Glutamatergic neuron (in vitro differentiated cells): ENCODE measurements at regions not wholly inside any gene's neighbourhood (a gene's known extent, or its start where the extent isn't known, plus 50 kb on each side); places are given as distances from the start of the nearest gene placed in this dataset.

Experiments used
- DNase-seq: peaks from one replicate; pipeline ENCODE4 v3.0.0; 2022
- H3K27ac Mint-ChIP-seq: one replicate; pipeline ENCODE4 v1.8.0; 2020; ENCODE audit warnings: mild to moderate bottlenecking, mixed read lengths, inconsistent platforms; ENCODE audit not compliant: unreplicated experiment
- H3K27me3 Mint-ChIP-seq: one replicate; pipeline ENCODE4 v1.8.0; 2020; ENCODE audit warnings: mild to moderate bottlenecking, moderate library complexity, mixed read lengths, inconsistent platforms; ENCODE audit not compliant: unreplicated experiment
- H3K36me3 Mint-ChIP-seq: one replicate; pipeline ENCODE4 v1.8.0; 2020; ENCODE audit warnings: mild to moderate bottlenecking, mixed read lengths, inconsistent platforms; ENCODE audit not compliant: unreplicated experiment
- H3K4me1 Mint-ChIP-seq: one replicate; pipeline ENCODE4 v1.8.0; 2020; ENCODE audit warnings: mild to moderate bottlenecking, low read depth, mixed read lengths, inconsistent platforms; ENCODE audit not compliant: unreplicated experiment
- H3K4me3 Mint-ChIP-seq: one replicate; pipeline ENCODE4 v1.8.0; 2020; ENCODE audit warnings: mild to moderate bottlenecking, mixed read lengths, inconsistent platforms; ENCODE audit not compliant: unreplicated experiment
- H3K9me3 Mint-ChIP-seq: one replicate; pipeline ENCODE4 v1.8.0; 2020; ENCODE audit warnings: mild to moderate bottlenecking, moderate library complexity, mixed read lengths, inconsistent platforms; ENCODE audit not compliant: unreplicated experiment
- TF ChIP-seq, protein P1 (sequence below): fragments of 200-600 bp; sonication (generic); IDR thresholded peaks from one replicate; pipeline ENCODE4 v1.5.0; 2021; ENCODE audit not compliant: partially characterized antibody, unreplicated experiment

DNA sequence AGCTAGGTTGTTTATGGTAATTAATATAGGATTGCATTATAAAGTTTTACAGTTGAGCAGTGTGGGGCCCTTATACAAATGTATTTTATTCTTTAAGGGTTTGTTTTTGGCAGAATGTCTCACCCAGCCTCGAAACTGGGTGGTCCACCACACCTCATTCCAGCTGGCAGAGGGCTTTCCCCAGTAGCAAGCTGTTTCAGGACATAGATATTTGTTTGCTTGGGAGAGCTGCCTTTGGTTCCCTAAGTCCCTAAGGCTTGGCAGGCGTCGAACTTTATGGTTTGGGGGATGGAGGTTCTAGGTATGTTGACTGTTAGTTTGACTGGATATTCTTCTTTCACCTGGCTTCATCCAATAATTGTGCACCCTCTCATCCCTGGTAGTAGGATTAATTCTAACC, 205.9 kb downstream of the KCNS3 start:
- TF ChIP-seq, protein P1, sequence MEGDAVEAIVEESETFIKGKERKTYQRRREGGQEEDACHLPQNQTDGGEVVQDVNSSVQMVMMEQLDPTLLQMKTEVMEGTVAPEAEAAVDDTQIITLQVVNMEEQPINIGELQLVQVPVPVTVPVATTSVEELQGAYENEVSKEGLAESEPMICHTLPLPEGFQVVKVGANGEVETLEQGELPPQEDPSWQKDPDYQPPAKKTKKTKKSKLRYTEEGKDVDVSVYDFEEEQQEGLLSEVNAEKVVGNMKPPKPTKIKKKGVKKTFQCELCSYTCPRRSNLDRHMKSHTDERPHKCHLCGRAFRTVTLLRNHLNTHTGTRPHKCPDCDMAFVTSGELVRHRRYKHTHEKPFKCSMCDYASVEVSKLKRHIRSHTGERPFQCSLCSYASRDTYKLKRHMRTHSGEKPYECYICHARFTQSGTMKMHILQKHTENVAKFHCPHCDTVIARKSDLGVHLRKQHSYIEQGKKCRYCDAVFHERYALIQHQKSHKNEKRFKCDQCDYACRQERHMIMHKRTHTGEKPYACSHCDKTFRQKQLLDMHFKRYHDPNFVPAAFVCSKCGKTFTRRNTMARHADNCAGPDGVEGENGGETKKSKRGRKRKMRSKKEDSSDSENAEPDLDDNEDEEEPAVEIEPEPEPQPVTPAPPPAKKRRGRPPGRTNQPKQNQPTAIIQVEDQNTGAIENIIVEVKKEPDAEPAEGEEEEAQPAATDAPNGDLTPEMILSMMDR: no peak

GRCh38 chr2:18083806-18084205, 205.3 kb downstream of the KCNS3 start:
- TF ChIP-seq, protein P1: no peak
- Mint-ChIP-seq H3K4me1 (peaks cover 5% of the 10 kb centered on the region), H3K27ac (no peak overlapping the region), H3K36me3 (no peaks in the 10 kb centered on the region), H3K9me3 (no peaks in the 10 kb centered on the region), H3K4me3 (no peak overlapping the region), H3K27me3 (no peaks in the 10 kb centered on the region)
- no peak for DNase-seq

More for the DNA sequence above, 205.9 kb downstream of the KCNS3 start:
- H3K4me3 Mint-ChIP-seq: no peak overlapping the region
- no peak overlapping the region for H3K27ac Mint-ChIP-seq
- H3K36me3 Mint-ChIP-seq: no peaks in the 10 kb centered on the region
- H3K4me1 Mint-ChIP-seq: peaks cover 5% of the 10 kb centered on the region
- no peak for DNase-seq
- H3K9me3 Mint-ChIP-seq: no peaks in the 10 kb centered on the region
- no peaks in the 10 kb centered on the region for H3K27me3 Mint-ChIP-seq

DNA sequence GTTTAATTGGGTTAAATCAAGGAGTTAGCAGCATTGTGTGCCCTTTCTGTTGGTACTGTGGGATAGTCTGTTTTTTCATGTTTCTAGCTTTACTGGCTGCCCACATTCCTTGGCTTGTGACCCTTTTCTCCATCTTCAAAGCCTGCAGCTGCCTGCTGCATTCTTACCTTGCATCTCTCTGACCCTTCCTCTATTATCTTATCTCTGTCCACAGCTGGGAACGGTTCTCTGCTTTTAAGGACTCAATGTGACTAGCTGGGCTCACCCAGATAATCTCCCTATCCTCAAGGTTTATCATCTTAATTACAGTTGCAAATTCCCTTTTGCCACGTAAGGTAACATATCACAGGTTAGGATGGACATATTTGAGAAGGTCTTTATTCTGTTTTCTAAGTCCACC, 199.7 kb downstream of the KCNS3 start:
- Mint-ChIP-seq H3K36me3 (no peaks in the 10 kb centered on the region), H3K4me3 (no peak overlapping the region), H3K9me3 (no peaks in the 10 kb centered on the region), H3K27me3 (no peaks in the 10 kb centered on the region), H3K27ac (no peak overlapping the region), H3K4me1 (peaks cover 2% of the 10 kb centered on the region)
- TF ChIP-seq, protein P1: no peak
- no peak for DNase-seq

GRCh38 chr2:18077704-18078103, 199.2 kb downstream of the KCNS3 start:
- Mint-ChIP-seq H3K36me3 (no peaks in the 10 kb centered on the region), H3K27ac (no peak overlapping the region), H3K27me3 (no peaks in the 10 kb centered on the region), H3K4me3 (no peak overlapping the region), H3K9me3 (no peaks in the 10 kb centered on the region), H3K4me1 (peaks cover 2% of the 10 kb centered on the region)
- DNase-seq: no peak
- TF ChIP-seq, protein P1: no peak

DNA sequence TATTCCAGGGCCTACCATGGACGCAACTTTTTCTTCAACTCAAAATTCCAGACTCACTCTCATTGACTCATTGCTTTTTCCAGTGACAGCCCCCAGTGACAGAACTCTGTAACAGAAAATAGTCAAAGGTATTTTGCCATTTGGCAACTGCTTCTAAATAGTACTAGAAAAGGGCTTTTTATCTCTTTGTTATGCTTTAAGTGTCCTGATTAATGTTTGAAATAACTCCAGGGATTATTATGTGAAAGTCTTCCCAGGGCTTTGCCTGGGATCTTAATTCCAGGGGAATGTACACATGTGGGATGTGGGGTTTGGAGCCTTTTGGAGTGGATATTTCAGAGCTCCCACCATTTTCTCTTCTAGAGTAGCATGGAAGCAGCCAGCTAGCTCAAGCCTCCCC, 198.8 kb downstream of the KCNS3 start:
- Mint-ChIP-seq H3K4me1 (peaks cover 2% of the 10 kb centered on the region), H3K4me3 (no peak overlapping the region), H3K36me3 (no peaks in the 10 kb centered on the region), H3K27me3 (no peaks in the 10 kb centered on the region), H3K27ac (no peak overlapping the region), H3K9me3 (no peaks in the 10 kb centered on the region)
- DNase-seq: no peak
- TF ChIP-seq, protein P1: no peak
